Osteoblast (primary cell): ENCODE measurements at regions not wholly inside any gene's neighbourhood (a gene's known extent, or its start where the extent isn't known, plus 50 kb on each side); places are given as distances from the start of the nearest gene placed in this dataset.
"Not testable (repeated sequence)": the region's sequence is repeated elsewhere in the genome, so short reads cannot be mapped to it uniquely, and the experiment has no call there.

Experiments used
- DNase-seq: peaks from one replicate; pipeline ENCODE4 v3.0.0; 2011; ENCODE audit warnings: low spot score, mixed read lengths; ENCODE audit not compliant: insufficient read length; ENCODE audit errors: missing footprints
- H2AFZ ChIP-seq: 2 replicates; pipeline ENCODE4 v1.6.0; 2011; ENCODE audit warnings: mild to moderate bottlenecking, low read length
- H3K27ac ChIP-seq: 2 replicates; pipeline ENCODE4 v1.5.1; 2011; ENCODE audit warnings: mild to moderate bottlenecking, low read depth, low read length, moderate library complexity
- H3K27me3 ChIP-seq: 2 replicates; pipeline ENCODE4 v1.6.0; 2012; ENCODE audit warnings: mild to moderate bottlenecking, control low read depth, inconsistent platforms, low read length, moderate library complexity; ENCODE audit not compliant: insufficient read depth
- H3K36me3 ChIP-seq: 2 replicates; pipeline ENCODE4 v1.5.1; 2011; ENCODE audit warnings: mild to moderate bottlenecking, low read length, control low read depth, moderate library complexity; ENCODE audit not compliant: insufficient read depth
- H3K4me1 ChIP-seq: 2 replicates; pipeline ENCODE4 v1.5.1; 2011; ENCODE audit warnings: mild to moderate bottlenecking, low read length, control low read depth, moderate library complexity; ENCODE audit not compliant: insufficient read depth
- H3K4me2 ChIP-seq: 2 replicates; pipeline ENCODE4 v1.6.0; 2011; ENCODE audit warnings: mild to moderate bottlenecking, low read length; ENCODE audit not compliant: insufficient read depth
- H3K4me3 ChIP-seq: fragments of 200-600 bp; sonication (generic); 3 replicates; pipeline ENCODE4 v1.5.1; 2012; ENCODE audit warnings: mild to moderate bottlenecking, low read length, inconsistent platforms; ENCODE audit not compliant: insufficient read depth
- H3K79me2 ChIP-seq: 2 replicates; pipeline ENCODE4 v1.6.0; 2012; ENCODE audit warnings: mild to moderate bottlenecking, low read length, control low read depth, inconsistent platforms; ENCODE audit not compliant: insufficient read depth
- H3K9me3 ChIP-seq: 2 replicates; pipeline ENCODE4 v1.5.1; 2011; ENCODE audit warnings: low read depth, low read length, control low read depth
- H4K20me1 ChIP-seq: 2 replicates; pipeline ENCODE4 v1.6.0; 2012; ENCODE audit warnings: mild to moderate bottlenecking, low read length, control low read depth; ENCODE audit not compliant: insufficient read depth
- CTCF ChIP-seq: IDR thresholded peaks from 2 replicates; pipeline ENCODE4 v1.5.1; 2011; ENCODE audit warnings: mild to moderate bottlenecking, low read depth, low read length, moderate library complexity; ENCODE audit errors: extremely low read depth

GRCh38 chr10:23978317-23978716, 230.6 kb upstream of the KIAA1217 start:
- Histone ChIP-seq H4K20me1 (no peaks in the 10 kb centered on the region), H3K27ac (no peak overlapping the region), H3K4me2 (no peak overlapping the region), H2AFZ (no peak overlapping the region), H3K36me3 (no peaks in the 10 kb centered on the region), H3K27me3 (no peaks in the 10 kb centered on the region), H3K9me3 (no peaks in the 10 kb centered on the region), H3K4me1 (no peaks in the 10 kb centered on the region), H3K79me2 (no peaks in the 10 kb centered on the region), H3K4me3 (no peak overlapping the region)
- TF ChIP-seq CTCF, result no peak
- DNase-seq, result no peak

GRCh38 chr10:23980094-23980493, 228.8 kb upstream of the KIAA1217 start:
- Histone ChIP-seq H3K36me3 (no peaks in the 10 kb centered on the region), H3K27me3 (no peaks in the 10 kb centered on the region), H3K27ac (no peak overlapping the region), H4K20me1 (no peaks in the 10 kb centered on the region), H3K4me1 (no peaks in the 10 kb centered on the region), H3K4me2 (no peak overlapping the region), H3K79me2 (no peaks in the 10 kb centered on the region), H2AFZ (no peak overlapping the region), H3K4me3 (no peak overlapping the region), H3K9me3 (no peaks in the 10 kb centered on the region)
- DNase-seq, result peak; percentile 29
- no peak for TF ChIP-seq CTCF

- Histone ChIP-seq H3K27ac (no peak overlapping the region), H4K20me1 (no peaks in the 10 kb centered on the region), H3K27me3 (no peaks in the 10 kb centered on the region), H3K9me3 (no peaks in the 10 kb centered on the region), H3K4me2 (no peak overlapping the region), H3K36me3 (no peaks in the 10 kb centered on the region), H3K79me2 (no peaks in the 10 kb centered on the region), H3K4me1 (no peaks in the 10 kb centered on the region), H3K4me3 (no peak overlapping the region), H2AFZ (no peak overlapping the region)
- no peak for TF ChIP-seq CTCF
- DNase-seq, result no peak
Observed at GRCh38 chr10:23981520-23982309, 227.2 kb upstream of the KIAA1217 start.

- not testable (repeated sequence) for DNase-seq, H3K27ac ChIP-seq, H4K20me1 ChIP-seq
Observed at GRCh38 chr10:23984405-23984804, 224.5 kb upstream of the KIAA1217 start.

More at GRCh38 chr10:23984405-23984804, 224.5 kb upstream of the KIAA1217 start:
- not testable (repeated sequence) for H3K9me3 ChIP-seq, H3K79me2 ChIP-seq, H2AFZ ChIP-seq, H3K4me1 ChIP-seq, H3K36me3 ChIP-seq, H3K4me3 ChIP-seq, H3K4me2 ChIP-seq, H3K27me3 ChIP-seq
